Right forelimb (tissue), 1 donor: ENCODE measurements at regions not wholly inside any gene's neighbourhood (a gene's known extent, or its start where the extent isn't known, plus 50 kb on each side); places are given as distances from the start of the nearest gene placed in this dataset.

Source experiments
- DNase-seq: peaks from one replicate; pipeline ENCODE4 v3.0.0-alpha.2; 2018

GRCh38 chr3:104537323-104537722 lies 829.4 kb upstream of the ALCAM start:
- no peak for DNase-seq

DNA sequence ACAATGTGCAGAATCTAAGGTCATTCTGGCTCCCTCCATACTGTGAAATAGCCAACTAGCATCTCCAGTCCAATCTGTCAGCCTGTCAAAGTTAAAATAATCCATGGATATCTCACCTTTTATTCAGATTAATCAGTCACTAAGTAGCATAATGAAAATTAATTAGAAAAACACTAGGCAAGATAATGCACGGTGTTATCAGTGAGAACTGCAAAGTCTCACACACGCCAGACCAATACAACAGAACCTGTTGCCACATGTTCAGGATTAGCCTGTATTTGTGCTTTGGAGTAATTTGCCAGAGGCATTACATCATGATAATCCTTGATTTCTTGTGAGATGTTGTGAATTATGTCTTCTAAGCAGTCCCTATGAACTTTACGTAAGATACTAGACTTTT lies 820.4 kb upstream of the ALCAM start:
- DNase-seq: no peak

- DNase-seq: no peak
Measured at GRCh38 chr3:104547031-104547430, 819.7 kb upstream of the ALCAM start.

DNA sequence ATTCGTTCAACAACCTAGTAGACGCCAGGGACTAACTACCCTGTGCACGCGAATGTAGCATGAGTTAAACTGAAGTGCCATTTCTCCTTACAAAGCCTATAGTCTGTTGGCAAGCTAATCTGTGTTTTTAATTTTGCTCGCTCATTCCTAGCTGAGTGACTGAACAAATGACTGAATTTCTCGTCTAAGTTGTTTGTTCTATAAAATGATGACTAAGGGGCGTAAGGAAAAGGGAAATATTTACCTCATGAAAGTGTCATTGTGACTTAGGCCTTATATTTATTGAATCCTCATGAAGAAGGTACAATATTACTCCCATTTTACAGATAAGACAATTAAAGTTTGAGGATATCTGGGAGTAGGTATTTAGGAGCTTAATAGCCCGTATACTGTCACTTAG lies 818.3 kb upstream of the ALCAM start:
- DNase-seq: no peak

DNA sequence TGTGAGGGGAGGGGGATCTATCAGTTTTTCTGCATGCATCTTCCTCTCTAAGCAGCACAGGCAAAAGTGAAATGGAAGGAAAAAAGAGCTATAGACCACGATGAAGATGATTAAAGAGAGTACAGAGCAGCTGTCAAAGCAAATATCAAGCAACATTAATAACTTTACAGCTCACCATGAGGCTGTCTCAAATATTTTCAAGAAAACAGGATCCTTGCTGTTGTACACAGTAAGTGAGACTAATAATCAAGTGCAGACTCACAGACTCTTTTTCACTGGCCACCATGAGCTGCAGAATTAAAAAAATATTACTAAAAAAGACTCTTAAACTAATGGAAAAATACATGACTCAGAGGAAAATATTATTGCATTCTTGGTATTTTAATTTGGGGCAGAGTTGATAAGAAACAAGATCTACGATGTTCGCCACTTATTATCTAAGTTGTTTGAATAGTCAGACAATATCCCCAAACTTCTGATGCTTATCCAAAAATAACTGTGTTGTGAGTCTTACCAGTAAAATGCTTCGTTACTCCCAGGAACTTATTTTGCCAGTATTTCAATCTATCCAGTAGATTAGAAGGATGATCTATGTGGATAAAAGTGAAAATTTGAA lies 817.5 kb upstream of the ALCAM start:
- DNase-seq: no peak

DNA sequence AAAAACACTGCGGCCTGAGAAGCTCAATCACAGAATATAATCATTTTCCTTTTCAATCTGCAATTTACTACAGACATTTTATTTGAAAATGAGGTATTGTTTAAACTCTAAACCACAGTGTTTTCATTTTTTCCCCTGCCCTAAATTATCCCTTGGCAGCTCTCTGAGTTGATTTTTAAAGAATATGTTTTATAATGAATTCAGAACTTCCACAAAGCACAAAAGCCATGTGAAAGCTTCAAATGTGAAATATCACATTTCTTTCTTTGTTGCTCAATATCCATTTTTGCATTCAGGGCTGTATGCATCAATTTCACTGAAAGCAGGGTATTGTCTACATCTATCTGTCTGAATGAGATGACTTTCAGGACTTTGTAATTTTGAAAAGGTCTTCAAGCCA lies 813.6 kb upstream of the ALCAM start:
- DNase-seq: no peak

DNA sequence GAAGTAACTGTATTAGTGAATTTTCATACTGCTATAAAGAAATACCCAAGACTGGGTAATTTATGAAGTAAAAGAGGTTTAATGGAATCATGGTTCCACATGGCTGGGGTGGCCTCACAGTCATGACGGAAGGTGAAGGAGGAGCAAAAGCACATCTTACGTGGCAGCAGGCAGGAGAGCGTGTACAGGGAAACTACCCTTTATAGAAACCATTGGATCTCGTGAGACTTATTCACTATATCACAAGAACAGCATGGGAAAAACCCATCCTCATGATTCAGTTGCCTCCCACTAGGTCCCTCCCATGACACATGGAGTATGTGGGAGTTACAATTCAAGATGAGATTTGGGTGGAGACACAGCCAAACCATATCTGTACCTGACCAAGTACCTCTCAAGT lies 812.3 kb upstream of the ALCAM start:
- DNase-seq: no peak

GRCh38 chr3:104555728-104556127 lies 811.0 kb upstream of the ALCAM start:
- no peak for DNase-seq

- no peak for DNase-seq
Measured at GRCh38 chr3:104556372-104557078, 810.2 kb upstream of the ALCAM start.

- DNase-seq: no peak
Measured at GRCh38 chr3:104561324-104561723, 805.4 kb upstream of the ALCAM start.

DNA sequence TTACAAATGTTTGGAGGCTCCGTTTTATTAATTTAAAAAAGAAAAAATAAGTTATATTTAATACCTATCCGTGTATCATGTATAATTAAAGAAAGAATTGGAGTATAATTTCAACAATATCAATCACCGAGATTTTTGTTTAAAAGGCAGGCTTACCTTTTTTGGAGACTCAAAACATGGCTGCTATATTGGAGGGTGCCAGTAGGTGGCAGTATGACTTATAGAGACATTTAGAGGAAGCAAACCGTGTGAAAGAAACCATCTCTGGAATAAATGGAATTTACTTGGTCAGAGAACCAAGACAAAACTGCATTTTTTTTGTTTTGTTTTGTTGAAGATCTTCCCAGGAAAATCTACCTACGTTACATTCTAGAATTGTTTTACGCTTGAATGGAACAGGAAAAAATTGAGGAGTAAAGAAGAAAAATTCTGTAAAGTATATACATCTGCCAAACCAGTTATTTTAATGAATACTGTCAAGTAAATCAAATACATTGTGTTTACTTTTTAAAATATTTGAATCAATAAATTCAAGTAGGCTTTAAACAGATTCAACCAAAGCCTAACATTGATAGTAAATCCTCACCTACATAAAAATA lies 802.6 kb upstream of the ALCAM start:
- no peak for DNase-seq

- no peak for DNase-seq
Measured at GRCh38 chr3:104566054-104566453, 800.7 kb upstream of the ALCAM start.

- no peak for DNase-seq
Measured at GRCh38 chr3:104575634-104576033, 791.1 kb upstream of the ALCAM start.

DNA sequence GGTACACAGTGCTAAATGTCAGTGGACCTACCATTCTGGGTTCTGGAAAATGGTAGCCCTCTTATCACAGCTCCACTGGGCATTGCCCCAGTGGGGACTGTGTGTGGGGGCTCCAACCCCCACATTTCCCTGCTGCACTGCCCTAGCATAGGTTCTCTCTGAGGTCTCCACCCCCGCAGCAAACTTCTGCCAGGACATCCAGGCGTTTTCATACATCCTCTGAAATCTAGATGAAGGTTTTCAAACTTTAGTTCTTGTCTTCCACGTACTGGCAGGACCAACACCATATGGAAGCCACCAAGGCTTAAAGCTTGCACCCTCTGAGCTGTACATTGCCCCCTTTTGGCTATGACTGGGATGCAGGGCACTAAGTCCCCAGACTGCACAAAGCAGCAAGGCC lies 788.2 kb upstream of the ALCAM start:
- DNase-seq: no peak

- no peak for DNase-seq
Measured at GRCh38 chr3:104582092-104582491, 784.6 kb upstream of the ALCAM start.

GRCh38 chr3:104584682-104585081 lies 782.0 kb upstream of the ALCAM start:
- DNase-seq: no peak

DNA sequence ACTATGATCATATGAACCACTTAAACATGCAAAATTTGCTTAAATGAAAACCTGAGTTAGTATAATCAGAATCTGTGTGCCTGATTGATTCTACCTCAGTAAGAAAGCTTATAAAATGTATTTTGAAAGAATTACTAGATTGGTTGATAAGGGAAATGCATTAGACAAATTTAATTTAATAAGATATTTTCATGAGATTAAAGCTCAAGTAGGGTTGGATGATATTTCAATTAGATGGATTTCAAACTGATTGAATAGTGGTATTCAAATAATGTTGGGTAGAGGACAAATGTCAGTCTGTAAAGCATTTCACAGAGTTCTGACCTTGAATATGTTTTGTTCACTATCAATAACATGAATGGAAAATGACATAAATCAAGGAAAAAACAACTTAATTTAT lies 780.4 kb upstream of the ALCAM start:
- no peak for DNase-seq

GRCh38 chr3:104588442-104588841 lies 778.3 kb upstream of the ALCAM start:
- no peak for DNase-seq

DNA sequence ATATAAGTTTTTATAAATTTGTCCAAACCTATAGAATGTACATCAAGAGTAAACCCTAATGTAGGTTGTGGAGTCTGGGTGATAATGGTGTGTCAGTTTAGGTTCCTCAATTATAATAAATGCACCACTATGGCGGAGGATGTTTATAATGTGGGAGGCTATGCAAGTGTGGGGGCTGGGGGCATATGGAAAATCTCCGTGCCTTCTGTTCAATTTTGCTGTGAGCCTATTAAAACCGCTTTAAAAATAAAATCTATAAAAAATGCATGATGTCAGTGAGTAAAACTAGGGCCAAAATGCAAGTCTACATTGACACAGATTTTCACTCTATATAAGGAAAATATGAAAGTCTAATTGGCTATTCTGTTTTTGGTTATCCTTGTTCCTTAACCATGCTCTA lies 774.9 kb upstream of the ALCAM start:
- DNase-seq: no peak

DNA sequence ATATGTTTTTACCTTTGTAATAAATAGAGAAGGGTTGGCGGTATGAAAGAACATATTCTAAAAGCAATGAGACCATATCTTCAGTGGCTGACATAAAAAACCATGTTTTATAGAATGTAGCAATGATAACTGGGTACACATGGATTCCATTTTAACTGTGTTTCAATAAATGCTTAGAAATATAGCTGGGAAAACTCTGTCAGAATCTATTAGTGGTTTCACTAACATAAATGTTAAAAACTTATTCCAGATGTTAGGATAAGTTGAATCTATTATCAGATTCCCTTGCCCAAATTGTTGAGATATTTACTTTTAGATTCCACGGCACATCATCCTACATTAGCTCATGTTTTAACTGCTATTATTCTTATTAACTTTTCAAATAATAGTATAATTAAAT lies 772.2 kb upstream of the ALCAM start:
- DNase-seq: no peak

GRCh38 chr3:104596054-104596453 lies 770.7 kb upstream of the ALCAM start:
- no peak for DNase-seq

GRCh38 chr3:104596551-104596950 lies 770.2 kb upstream of the ALCAM start:
- no peak for DNase-seq

- DNase-seq: no peak
Measured at GRCh38 chr3:104598848-104599511, 767.7 kb upstream of the ALCAM start.
